ENCODE measurements at regions not wholly inside any gene's neighbourhood (a gene's known extent, or its start where the extent isn't known, plus 50 kb on each side); places are given as distances from the start of the nearest gene placed in this dataset.

- no peak for DNase-seq (ENCODE audit: low read depth in 2 of 2)
These were observed 54.9 kb upstream of the C4orf54 start for GRCh38 chr4:99712530-99712929.

GRCh38 chr4:99712099-99712498 lies 54.5 kb upstream of the C4orf54 start:
- DNase-seq (ENCODE audit: low read depth in 2 of 2) = no peak

GRCh38 chr4:99711657-99712056 lies 54.0 kb upstream of the C4orf54 start:
- DNase-seq (ENCODE audit: low read depth in 2 of 2) = no peak

- DNase-seq (ENCODE audit: low read depth in 2 of 2) = no peak
These were observed 53.2 kb upstream of the C4orf54 start for GRCh38 chr4:99710681-99711345.

GRCh38 chr4:99710020-99710419 lies 52.4 kb upstream of the C4orf54 start:
- no peak for DNase-seq (ENCODE audit: low read depth in 2 of 2)

- DNase-seq (ENCODE audit: low read depth in 2 of 2) = no peak
These were observed 50.9 kb upstream of the C4orf54 start for GRCh38 chr4:99708551-99708950.
